ENCODE measurements at regions not wholly inside any gene's neighbourhood (a gene's known extent, or its start where the extent isn't known, plus 50 kb on each side); places are given as distances from the start of the nearest gene placed in this dataset.

DNA sequence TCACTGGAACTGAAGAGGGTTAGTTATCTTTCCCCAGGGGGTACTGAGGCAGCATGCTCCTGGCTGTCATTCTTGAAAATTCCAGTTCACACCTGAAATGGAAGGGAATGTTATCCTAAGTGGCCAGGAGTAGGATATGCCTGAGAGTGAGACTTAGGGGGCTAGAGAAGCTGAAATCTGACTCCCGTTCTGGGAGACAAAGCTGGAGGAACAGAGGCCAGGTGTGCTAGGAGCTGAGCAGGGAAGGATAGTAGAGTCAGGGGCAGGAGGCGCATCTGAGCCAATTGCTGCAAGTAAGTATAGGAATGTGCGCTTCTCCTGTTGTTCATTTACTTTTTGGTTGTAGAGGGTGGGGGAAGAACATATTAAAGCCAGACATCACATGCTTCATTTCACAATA is 58.1 kb upstream of the KIAA1217 start:
- no peak for DNase-seq

DNA sequence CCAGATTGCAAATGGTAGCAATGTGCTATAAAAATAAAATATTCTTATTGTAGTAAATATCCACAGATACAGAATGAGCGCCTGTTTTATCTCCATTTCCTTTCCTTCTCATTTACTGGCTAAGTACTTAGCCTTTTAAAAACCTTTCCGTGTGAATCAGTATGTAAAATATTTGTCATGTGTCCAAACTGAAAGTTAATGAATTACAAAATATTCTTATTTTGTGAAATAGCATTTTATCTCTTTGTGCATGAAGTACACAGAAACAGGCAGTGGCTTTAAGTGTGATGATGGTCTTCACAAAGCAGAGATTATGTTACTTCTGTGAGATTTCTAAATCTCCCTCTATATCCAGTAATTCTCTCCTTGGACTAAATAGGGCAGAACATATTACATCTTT is 56.7 kb upstream of the KIAA1217 start:
- DNase-seq: no peak

DNA sequence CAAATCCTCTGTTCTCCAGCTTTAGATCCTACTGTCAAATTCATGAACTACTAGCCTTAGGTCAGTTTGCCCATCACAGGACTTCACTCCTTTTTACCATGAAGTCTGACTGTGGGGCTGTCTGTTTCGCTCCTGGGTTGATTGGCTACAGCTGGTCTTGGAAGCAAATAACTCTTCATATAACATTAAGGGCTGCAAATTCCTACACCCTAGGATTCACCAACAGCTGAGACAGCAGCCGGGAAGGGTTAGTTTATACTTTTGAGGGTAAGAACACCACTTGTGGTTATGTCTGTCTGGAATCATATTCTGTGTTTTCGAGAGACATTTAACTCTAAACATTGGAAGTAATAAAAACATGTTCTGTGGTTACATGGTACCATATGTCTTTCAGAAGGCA is 55.9 kb upstream of the KIAA1217 start:
- DNase-seq: no peak

DNA sequence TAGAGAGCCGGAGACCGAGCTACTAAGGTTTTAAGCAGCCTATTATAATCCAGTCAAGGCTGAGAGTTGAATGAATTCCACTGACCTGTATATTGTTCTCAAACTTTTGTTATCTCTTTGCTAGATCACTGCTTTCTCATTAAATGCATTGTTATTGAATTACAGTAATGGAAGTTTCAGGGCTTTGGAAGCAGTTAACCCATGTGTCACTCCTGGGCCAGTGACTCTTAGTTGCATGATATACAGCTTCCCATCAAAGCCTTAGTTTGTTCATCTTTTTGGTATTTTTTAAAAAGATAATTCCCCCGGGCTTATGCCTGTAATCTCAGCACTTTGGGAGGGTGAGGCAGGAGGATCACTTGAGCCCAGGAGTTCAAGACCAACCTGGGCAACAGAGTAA is 55.4 kb upstream of the KIAA1217 start:
- DNase-seq: no peak

DNA sequence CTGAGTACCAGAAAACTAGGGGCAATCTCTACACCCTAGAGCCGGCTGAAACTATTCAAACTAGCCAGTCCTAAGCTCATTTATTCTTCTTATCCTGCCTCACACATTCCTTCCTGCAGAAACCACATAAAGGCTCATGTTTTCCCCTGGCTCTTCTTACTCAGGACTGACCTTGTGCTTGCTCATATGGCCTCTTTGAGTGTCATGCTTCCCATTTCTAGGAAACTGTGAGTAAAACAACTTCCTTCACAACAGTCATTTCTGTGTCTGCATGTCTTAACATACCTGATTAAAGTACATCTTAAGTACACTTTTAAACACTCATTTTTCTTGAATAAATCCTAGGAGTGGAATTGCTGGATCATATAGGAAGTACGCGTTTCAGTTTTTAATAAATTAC is 52.3 kb upstream of the KIAA1217 start:
- DNase-seq: no peak

DNA sequence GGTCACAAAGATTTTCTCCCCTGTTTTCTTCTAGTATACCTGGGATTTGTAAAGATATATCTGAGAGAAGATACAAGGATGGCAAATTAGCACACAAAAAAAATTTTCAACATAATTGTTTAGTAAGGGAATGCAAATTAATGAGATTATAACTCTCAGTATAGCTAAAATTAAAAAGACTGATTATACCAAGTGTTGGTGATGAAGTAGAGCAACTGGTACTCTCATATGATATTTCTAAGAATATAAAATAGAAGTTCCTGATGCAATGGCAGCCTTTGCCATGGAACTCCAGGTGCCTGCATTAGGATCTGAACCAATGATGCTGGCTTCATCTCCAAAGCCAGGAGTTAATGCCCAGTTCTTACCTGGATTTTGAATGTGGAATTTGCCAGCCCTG is 51.4 kb upstream of the KIAA1217 start:
- DNase-seq: no peak
